NAMALWA (cell line): ENCODE measurements at regions not wholly inside any gene's neighbourhood (a gene's known extent, or its start where the extent isn't known, plus 50 kb on each side); places are given as distances from the start of the nearest gene placed in this dataset.
"Not testable (repeated sequence)": the region's sequence is repeated elsewhere in the genome, so short reads cannot be mapped to it uniquely, and the experiment has no call there.

Experiments
- DNase-seq: peaks from one replicate; pipeline ENCODE4 v3.0.0-alpha.2; 2015; ENCODE audit warnings: low spot score

DNA sequence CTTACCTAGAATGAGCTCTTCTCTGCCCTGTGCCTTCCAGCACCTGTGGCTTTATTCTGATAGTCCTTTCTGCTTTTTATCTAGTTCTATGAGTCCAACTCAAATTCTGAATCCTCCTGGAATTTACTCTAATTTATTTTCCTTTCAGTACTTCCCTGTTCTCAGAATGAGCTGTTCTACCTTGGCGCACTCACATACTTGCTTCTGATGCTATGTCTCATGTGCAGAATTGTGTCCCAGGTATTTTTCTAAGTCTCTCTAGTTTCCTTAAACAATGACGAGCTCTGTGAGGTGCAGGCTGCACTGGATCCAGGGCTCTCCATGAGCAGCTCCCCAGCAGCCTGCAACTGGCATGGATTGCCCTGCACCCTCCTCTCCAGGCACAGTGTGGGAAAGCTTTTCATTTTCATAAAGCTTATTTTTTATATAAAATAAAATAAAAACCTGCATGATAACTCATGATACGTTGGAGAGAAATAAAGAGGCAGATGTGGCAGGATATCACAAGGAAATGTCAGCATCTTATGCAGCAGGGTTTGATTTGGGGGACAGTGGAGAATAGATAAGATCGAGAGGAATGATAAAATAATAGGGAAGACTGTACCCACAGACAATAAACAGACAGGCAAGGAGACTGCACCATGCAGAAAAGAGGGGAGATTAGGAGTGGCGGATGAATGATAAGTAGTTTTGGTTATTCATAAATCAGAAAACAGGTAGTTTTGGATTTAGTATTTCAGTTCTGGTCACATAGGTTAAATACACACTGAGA lies 258.2 kb upstream of the POM121L12 start:
- no peak for DNase-seq

GRCh38 chr7:52775876-52776275 lies 259.6 kb upstream of the POM121L12 start:
- DNase-seq = no peak

DNA sequence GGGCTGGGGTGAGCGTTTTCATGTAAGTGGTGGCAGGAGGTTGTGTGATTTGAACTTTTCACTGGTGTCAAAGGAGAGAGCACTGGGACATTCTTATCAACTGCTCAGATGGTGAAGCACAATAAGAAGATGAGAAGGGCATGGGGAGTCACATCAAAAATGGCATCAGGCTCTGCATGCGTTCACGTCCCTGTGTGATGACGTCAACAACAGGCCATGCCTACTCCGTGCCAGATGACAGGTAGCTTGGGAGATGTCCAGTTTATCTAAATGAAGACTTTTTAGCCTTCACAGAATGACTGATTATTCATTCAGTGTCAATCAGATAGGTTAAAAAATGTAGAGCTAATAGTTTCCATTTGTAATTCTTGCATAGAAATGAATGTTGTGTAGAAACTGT lies 264.3 kb upstream of the POM121L12 start:
- no peak for DNase-seq

- DNase-seq = no peak
Observed at GRCh38 chr7:52764492-52765169, 270.8 kb upstream of the POM121L12 start.

DNA sequence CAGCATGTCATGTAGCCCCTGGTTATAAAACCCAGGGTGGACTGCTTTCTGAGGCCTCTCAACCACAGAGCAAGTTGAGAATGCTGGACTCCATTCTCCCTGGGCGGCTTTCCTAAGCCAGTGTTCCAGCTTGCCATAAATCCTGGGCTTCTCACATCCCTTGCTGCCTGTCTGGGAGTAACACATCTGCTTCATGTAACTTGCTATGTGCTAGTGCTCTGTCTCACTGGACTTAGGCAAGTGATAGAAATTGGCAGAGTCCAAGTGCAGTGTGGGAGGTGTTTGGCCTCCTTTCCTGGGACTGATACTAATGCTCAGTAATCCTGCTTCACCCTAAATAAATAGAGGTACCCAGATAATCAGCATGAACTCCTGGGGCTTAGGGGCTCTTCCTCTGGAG lies 277.1 kb upstream of the POM121L12 start:
- DNase-seq = no peak

DNA sequence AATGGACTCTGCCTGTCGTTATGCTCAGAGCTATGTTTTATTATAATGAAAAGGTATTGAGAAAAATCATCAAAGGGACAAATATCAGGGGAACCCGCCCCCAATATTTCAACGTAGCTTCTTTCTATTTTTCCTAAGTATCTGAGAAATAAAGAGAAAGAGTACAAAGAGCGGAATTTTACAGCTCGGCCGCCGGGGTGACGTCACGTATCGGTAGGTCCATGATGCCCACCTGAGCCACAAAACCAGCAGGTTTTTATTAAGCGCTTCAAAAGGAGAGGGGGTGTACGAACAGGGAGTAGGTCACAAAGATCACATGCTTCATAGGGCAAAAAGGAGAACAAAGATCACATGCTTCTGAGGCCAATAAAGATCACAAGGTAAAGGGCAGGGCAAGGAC lies 281.6 kb upstream of the POM121L12 start:
- DNase-seq = no peak

- no peak for DNase-seq
Observed at GRCh38 chr7:52752891-52753290, 282.5 kb upstream of the POM121L12 start.

- DNase-seq = peak; percentile 57
Observed at GRCh38 chr7:52749880-52750279, 285.6 kb upstream of the POM121L12 start.

GRCh38 chr7:52747817-52748216 lies 287.6 kb upstream of the POM121L12 start:
- DNase-seq = no peak

GRCh38 chr7:52741670-52742290 lies 293.7 kb upstream of the POM121L12 start:
- DNase-seq = no peak

GRCh38 chr7:52735656-52736055 lies 299.8 kb upstream of the POM121L12 start:
- no peak for DNase-seq

GRCh38 chr7:52728683-52729082 lies 306.8 kb upstream of the POM121L12 start:
- DNase-seq = not testable (repeated sequence)

GRCh38 chr7:52727632-52728031 lies 307.8 kb upstream of the POM121L12 start:
- no peak for DNase-seq

GRCh38 chr7:52726986-52727385 lies 308.4 kb upstream of the POM121L12 start:
- no peak for DNase-seq

- no peak for DNase-seq
Observed at GRCh38 chr7:52726493-52726892, 308.9 kb upstream of the POM121L12 start.

DNA sequence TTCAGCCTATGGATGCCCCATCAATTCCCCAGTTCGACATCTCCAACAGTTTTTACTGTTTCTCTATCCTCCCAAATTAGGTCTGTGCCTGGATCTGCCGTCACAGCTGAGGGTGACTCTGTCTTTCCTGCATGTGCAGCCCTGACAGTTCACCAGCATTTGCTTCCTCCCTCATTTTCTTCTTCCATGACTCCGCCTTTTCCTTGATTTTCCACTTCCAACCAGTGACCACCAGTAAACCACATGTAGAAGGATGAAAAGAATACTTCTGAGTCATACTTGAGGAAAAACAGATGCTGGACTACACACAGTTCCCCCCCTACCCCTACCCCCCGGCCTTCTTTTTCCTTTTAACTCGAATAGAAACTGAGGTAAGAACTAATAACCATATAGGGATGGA lies 311.8 kb upstream of the POM121L12 start:
- DNase-seq = no peak

DNA sequence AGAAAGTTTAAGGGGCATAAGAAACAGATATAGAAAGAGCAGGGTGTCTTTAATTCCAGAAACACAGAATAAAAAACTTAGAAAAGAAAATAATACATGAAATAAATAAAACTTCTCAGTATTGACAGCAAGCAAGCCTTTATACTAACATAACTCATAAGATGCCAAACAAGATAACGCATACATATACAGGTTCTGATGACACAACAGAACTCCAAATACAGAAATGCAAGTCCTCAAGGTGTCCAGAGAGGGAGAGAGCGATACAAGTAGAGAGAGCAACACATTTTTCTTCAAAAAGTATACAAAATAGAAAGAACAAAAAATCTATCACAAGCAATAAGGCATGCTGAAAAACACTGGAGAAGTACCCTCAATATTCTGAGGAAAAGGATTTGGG lies 314.6 kb upstream of the POM121L12 start:
- DNase-seq = no peak

DNA sequence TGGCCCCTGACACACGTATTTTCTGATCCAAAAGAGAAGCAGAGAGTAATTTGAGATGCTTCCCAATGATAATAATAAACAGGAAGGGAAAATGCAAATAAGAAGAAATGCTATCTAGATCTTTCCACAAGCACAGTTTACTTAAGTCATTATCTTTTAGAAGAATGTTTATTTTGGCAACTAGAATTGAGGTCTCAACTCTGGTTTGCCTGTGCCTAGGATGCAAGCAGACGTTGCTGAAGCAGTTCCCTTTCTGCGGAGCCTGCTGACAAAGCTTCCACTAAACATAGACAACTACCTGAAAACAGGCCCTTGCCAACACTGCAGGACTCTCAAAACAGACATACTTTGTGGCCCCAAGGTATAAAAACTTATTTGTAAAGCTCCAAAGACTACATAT lies 315.8 kb upstream of the POM121L12 start:
- DNase-seq = no peak

DNA sequence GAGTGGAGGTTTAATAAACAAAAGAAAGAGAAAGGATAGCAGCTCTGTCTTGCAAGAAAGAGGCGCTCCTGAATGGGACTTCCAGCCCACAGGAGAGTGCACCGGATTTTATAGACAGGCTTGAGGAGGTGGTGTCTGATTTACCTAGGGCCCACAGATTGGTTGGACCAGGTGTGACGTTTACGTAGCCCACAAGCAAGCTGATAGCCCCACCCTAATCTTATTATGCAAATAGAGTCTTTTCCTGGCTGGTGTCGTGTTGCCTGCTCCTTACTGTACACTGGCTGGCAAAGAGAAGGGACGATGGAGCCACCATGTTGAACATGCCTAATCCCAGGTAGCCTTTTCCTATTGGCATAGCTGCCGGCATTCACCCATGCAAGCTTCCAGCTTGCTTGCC lies 319.7 kb upstream of the POM121L12 start:
- DNase-seq = no peak

DNA sequence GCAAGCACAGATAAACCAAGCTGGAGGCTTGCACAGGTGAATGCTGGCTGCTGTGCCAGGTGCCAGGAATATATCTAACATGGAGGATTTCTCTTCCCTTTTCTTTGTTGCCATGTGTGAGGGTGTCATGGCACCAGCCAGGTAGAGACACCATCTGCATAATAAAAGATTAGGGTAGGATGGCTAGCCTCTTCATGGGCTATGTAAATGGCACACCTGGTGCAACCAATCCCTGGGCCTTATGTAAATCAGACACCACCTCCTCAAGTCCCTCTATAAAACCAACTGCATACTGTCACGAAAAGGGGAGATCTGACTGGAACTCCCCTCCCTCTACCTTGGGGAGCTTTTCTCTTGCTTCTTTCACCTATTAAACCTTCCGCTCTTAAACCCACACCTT lies 322.5 kb upstream of the POM121L12 start:
- DNase-seq = no peak

- DNase-seq = no peak
Observed at GRCh38 chr7:52711951-52712350, 323.5 kb upstream of the POM121L12 start.

- DNase-seq = peak; percentile 70
Observed at GRCh38 chr7:52708846-52709245, 326.6 kb upstream of the POM121L12 start.

DNA sequence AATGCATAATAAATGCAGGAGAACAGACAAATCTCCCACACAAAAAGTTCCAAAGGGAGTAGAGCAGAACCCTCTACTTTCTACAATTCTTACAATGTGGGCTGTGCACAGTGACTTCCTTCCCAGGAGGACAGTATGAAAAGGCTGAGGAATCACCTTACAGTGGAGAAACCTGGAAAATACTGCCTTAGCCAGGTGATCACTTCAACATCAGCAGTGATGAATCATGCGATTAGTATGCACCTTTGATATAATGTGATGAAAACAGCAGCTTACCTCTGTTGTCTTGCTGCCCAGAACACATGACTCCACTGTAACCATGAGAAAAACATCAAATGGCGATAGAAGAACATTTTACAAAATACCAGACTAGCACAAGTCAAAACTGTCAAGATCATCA lies 329.7 kb upstream of the POM121L12 start:
- no peak for DNase-seq
